ENCODE measurements at regions not wholly inside any gene's neighbourhood (a gene's known extent, or its start where the extent isn't known, plus 50 kb on each side); places are given as distances from the start of the nearest gene placed in this dataset.

DNA sequence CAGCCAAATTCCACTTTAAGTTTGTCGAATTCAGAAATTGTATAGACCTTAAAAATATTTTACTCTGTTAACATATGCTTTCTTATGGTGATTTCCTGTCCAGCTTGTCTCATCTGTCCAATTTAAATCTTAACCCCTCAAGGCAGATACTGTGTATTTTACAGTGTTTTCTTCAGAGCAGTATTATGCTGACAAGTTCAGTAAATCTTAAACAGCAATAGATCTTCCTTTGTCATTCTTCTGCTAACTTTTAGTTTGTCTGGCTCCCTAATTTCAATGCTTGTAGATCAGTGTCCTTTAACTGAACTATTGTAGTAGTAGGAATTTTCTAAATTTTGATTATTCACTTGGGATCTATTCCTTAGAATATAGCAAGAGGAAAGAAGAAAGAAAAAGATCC lies 52.8 kb upstream of the MEIS1 start:
- Mint-ChIP-seq H3K36me3 (ENCODE audit: low read depth) (no peaks in the 10 kb centered on the region), H3K27me3 (no peaks in the 10 kb centered on the region), H3K27ac (no peak overlapping the region), H3K4me1 (no peaks in the 10 kb centered on the region), H3K4me3 (no peak overlapping the region)
- no peak for DNase-seq
- no peak for ATAC-seq
- H3K9me3 ChIP-seq (ENCODE audit: control insufficient read depth, low read length, poor library complexity, severe bottlenecking), result no peaks in the 10 kb centered on the region

DNA sequence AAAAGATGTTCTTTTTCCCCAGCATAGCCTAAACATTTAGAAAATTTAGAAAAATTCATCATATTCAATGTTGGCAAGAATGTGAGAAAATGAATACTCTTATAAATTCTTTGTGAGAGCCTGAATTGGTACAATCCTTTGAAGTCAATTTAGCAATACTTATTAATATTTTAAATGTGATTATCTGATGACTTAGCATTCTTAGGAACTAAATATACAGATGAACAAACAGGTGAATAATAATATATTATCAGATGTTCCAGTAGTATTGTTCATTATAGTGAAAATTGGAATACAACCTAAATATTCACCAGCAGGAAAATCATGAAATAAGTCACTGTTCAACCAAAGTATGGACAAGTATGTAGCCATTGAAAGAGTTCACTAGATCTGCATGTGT lies 55.5 kb upstream of the MEIS1 start:
- Mint-ChIP-seq H3K27me3 (no peaks in the 10 kb centered on the region), H3K4me1 (no peaks in the 10 kb centered on the region), H3K4me3 (no peak overlapping the region), H3K36me3 (ENCODE audit: low read depth) (no peaks in the 10 kb centered on the region), H3K27ac (no peak overlapping the region)
- no peak for DNase-seq
- no peaks in the 10 kb centered on the region for H3K9me3 ChIP-seq (ENCODE audit: control insufficient read depth, low read length, poor library complexity, severe bottlenecking)
- no peak for ATAC-seq

DNA sequence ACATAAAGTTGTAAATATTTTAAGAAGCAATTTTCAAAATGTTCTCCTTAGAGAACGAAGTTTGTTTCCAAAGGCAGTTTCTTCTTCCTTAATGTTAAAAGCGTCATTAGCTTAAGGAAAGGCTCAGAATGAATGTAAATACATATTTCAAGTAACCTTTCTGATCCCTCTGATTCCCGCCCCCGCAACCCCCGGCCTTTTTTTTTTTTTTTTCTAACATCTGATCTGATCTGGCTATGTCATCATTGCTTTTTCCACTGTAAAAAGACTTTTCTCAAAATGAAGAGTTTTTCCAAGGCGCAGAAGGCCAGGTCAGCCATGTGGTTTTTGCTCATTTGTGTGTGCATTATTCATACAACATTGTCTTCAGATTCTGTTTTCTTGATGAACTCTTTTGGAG lies 57.1 kb upstream of the MEIS1 start:
- Mint-ChIP-seq H3K4me1 (no peaks in the 10 kb centered on the region), H3K27ac (no peak overlapping the region), H3K27me3 (no peaks in the 10 kb centered on the region), H3K36me3 (ENCODE audit: low read depth) (no peaks in the 10 kb centered on the region), H3K4me3 (no peak overlapping the region)
- no peaks in the 10 kb centered on the region for H3K9me3 ChIP-seq (ENCODE audit: control insufficient read depth, low read length, poor library complexity, severe bottlenecking)
- ATAC-seq, result no peak
- DNase-seq, result no peak

DNA sequence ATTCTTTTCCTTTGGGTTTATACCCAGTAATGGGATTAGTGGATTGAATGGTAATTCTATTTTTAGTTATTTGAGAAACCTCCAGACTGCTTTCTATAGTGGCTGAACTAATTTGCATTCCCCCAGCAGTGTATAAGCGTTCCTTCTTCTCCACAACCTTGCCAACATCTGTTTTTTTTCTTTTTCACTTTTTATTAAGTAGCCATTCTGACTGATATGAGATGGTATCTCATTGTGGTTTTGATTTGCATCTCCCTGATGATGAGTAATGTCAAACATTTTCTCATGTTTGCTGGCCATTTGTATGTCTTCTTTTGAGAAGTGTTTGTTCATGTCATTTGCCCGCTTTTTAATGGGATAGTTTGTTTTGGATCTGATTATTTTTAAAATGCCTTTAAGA lies 64.1 kb upstream of the MEIS1 start:
- no peaks in the 10 kb centered on the region for H3K36me3 Mint-ChIP-seq (ENCODE audit: low read depth)
- DNase-seq (no peak), ATAC-seq (no peak)
- no peaks in the 10 kb centered on the region for H3K9me3 ChIP-seq (ENCODE audit: control insufficient read depth, low read length, poor library complexity, severe bottlenecking)
- H3K4me1 Mint-ChIP-seq, result no peaks in the 10 kb centered on the region
- H3K27ac Mint-ChIP-seq, result no peak overlapping the region
- no peak overlapping the region for H3K4me3 Mint-ChIP-seq
- H3K27me3 Mint-ChIP-seq, result no peaks in the 10 kb centered on the region

DNA sequence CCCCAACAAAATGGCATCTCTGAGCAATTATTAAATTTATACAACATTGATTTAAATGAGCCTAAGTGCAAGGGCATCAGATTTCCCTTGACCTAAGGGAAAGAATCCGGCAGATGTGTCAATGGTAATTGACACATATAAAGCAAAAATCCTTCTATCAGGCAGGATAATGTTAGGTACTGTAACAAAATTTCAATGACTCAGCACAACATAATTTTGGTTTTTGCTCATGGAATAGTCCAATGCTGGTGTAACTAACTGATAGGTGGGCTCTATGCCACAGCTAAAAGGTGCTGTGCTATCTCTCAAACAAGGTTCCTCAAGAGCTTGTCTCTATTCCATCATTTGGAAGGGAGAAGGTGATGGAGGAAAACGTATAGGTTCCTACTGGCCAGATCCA lies 68.3 kb upstream of the MEIS1 start:
- no peaks in the 10 kb centered on the region for H3K27me3 Mint-ChIP-seq
- no peak overlapping the region for H3K27ac Mint-ChIP-seq
- no peak overlapping the region for H3K4me3 Mint-ChIP-seq
- no peaks in the 10 kb centered on the region for H3K9me3 ChIP-seq (ENCODE audit: control insufficient read depth, low read length, poor library complexity, severe bottlenecking)
- no peaks in the 10 kb centered on the region for H3K4me1 Mint-ChIP-seq
- ATAC-seq (no peak), DNase-seq (no peak)
- H3K36me3 Mint-ChIP-seq (ENCODE audit: low read depth), result no peaks in the 10 kb centered on the region

DNA sequence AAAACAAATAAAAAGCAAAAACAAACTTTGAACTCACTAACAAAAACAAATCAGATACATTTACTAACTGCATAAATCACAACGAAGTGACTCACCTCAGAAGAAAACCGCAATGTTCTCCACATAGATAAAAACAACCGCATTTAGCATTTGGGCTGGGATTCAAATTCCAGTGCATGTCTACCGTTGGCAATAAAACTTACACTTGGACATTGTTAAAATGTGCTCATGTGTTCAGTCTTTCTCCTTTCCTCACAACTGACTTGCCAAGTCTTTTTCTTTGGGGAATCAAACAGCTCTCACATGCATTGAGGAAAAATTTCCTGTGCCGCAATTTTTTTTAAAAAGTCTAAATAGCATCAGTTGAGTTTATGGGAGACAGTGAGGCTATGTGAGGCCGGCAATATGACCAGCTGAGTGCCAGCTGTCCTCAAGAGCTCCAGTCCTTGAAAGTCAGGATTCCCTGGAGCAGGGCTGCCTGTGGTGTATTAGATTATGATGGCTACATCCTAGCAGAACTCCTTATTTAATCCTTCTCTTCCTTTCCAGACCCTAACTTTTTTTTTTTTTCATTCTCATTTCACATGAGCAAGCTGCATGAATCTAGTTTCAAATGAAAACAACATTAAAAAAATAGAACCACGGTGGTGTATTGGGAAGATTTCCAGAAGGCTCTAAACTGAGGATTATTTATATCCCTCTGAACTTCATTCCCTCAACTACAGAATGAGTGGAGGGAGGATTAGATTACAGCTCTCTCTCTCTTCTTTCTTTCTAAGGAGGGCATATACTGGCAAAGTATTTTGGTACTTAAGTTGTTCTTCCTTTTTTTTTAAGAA lies 70.2 kb upstream of the MEIS1 start:
- no peaks in the 10 kb centered on the region for H3K9me3 ChIP-seq (ENCODE audit: control insufficient read depth, low read length, poor library complexity, severe bottlenecking)

DNA sequence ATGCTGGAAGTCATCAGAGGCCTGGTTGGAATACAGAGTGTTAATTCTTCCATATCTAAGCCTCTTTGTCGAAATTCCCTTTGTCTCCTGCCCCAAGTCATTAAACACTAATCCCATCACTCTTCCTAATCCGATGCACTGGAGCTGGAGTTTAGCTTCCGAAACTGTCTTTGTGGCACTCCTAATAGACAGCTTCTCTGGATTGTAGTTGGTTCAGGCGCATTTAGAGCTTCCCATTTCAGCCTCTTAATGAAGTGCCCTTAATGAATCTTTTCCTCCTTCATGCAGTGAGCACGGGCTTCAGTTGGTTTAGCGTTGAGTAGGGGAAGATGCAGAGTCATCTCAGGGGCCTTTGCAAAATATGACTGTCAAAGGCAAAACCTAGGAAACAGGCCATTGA lies 72.2 kb upstream of the MEIS1 start:
- DNase-seq (no peak), ATAC-seq (no peak)
- H3K4me1 Mint-ChIP-seq, result no peaks in the 10 kb centered on the region
- no peaks in the 10 kb centered on the region for H3K27me3 Mint-ChIP-seq
- H3K4me3 Mint-ChIP-seq, result no peak overlapping the region
- no peaks in the 10 kb centered on the region for H3K9me3 ChIP-seq (ENCODE audit: control insufficient read depth, low read length, poor library complexity, severe bottlenecking)
- H3K27ac Mint-ChIP-seq, result no peak overlapping the region
- H3K36me3 Mint-ChIP-seq (ENCODE audit: low read depth), result no peaks in the 10 kb centered on the region

More for the DNA sequence above, 70.2 kb upstream of the MEIS1 start:
- DNase-seq (no peak), ATAC-seq (no peak)
- no peaks in the 10 kb centered on the region for H3K27me3 Mint-ChIP-seq
- H3K4me1 Mint-ChIP-seq, result no peaks in the 10 kb centered on the region
- no peak overlapping the region for H3K27ac Mint-ChIP-seq
- H3K36me3 Mint-ChIP-seq (ENCODE audit: low read depth), result no peaks in the 10 kb centered on the region
- H3K4me3 Mint-ChIP-seq, result no peak overlapping the region

DNA sequence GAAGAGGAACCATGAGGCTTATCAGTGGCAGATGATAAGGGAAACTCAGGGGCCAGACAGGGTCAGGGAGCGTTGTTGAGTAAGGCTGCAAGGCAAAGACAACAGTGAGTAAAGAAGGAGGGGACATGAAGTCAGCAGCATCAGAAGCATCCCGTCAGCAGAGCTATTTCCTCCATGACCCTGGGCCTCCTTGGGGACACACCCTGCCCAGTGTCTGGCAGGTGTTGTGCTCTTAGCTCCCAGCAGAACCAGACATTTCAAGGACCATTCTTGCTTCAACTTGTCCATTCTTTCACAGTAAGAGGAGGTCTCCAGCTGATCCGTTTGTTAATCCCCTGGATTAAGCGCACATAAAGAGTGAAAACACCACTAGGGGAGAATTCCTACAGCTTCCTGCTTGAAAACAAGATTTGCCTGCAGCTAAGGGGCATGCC lies 88.7 kb upstream of the MEIS1 start:
- no peak for DNase-seq
- Mint-ChIP-seq H3K27me3 (no peaks in the 10 kb centered on the region), H3K4me1 (no peaks in the 10 kb centered on the region), H3K4me3 (no peak overlapping the region), H3K27ac (no peak overlapping the region), H3K36me3 (ENCODE audit: low read depth) (no peaks in the 10 kb centered on the region)
- ATAC-seq, result no peak
- no peaks in the 10 kb centered on the region for H3K9me3 ChIP-seq (ENCODE audit: control insufficient read depth, low read length, poor library complexity, severe bottlenecking)

DNA sequence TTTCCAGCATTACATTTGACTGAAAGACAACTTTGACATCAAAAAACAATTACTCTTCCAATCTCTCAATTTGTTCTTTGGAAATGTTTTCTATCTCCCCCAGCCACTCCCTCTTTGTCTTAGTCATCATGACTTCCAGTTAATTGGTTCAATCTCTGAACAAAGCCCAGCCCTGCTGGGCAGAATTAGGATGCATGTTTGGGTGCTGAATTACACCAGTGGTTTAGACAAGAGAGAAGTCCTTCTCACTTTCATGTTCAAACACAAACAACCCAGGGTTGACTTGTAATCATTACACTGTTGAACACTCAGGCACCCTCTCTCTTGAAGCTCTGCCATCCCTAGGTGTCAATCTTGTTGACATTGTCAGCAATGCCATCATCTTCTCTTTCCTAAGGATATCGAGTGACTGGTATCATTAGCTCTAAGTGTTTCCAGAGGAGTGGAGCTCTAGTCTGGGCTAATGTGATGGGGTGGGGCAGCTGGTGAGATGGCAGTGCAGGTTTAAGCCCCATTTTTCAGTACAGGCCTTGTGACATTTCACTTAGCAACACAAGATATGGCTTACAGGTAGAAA lies 90.8 kb upstream of the MEIS1 start:
- H3K4me1 Mint-ChIP-seq, result no peaks in the 10 kb centered on the region
- DNase-seq, result no peak
- no peak overlapping the region for H3K27ac Mint-ChIP-seq
- H3K27me3 Mint-ChIP-seq, result no peaks in the 10 kb centered on the region
- no peaks in the 10 kb centered on the region for H3K9me3 ChIP-seq (ENCODE audit: control insufficient read depth, low read length, poor library complexity, severe bottlenecking)
- H3K4me3 Mint-ChIP-seq, result no peak overlapping the region
- no peak for ATAC-seq
- H3K36me3 Mint-ChIP-seq (ENCODE audit: low read depth), result no peaks in the 10 kb centered on the region

DNA sequence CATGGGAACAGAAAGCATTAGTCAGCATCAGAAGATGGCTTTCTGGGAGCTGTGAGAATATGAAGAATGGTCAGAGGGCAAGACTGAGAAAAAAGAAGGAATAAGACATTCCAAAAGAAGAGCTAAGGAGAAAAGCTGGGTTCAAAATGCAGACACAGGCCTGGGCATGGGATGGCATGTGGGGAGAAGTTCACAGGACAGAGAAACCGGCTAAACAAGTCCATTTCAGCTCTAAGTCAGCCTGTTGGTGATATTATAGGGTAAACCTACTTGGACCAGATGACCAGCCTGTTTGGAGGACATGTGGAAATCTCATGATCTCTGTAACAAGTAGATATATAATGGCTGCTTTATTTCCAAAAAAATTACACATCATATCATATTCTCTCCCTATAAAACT lies 91.7 kb upstream of the MEIS1 start:
- H3K9me3 ChIP-seq (ENCODE audit: control insufficient read depth, low read length, poor library complexity, severe bottlenecking), result no peaks in the 10 kb centered on the region
- H3K4me1 Mint-ChIP-seq, result no peaks in the 10 kb centered on the region
- no peak for DNase-seq
- no peak for ATAC-seq
- no peak overlapping the region for H3K4me3 Mint-ChIP-seq
- H3K27me3 Mint-ChIP-seq, result no peaks in the 10 kb centered on the region
- H3K36me3 Mint-ChIP-seq (ENCODE audit: low read depth), result no peaks in the 10 kb centered on the region
- H3K27ac Mint-ChIP-seq, result no peak overlapping the region

DNA sequence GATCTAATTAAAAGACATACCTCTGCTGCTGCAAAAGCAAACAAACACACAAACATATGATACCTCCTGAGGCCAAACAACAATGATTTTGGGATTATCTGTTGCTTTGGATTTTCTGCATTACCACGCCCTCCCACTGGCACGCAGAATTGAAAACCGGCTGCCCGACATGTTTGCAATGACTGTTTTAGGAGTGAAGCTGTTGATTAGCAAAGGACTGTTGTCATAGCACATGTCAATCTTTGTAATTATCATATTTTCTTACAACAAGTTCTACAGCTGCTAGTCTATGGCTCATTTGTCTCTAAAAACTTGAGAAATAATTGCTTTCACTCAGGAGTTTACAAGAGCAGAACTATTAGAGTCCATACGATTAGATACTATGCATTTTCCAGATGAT lies 94.4 kb upstream of the MEIS1 start:
- no peaks in the 10 kb centered on the region for H3K27me3 Mint-ChIP-seq
- H3K27ac Mint-ChIP-seq, result no peak overlapping the region
- ATAC-seq (no peak), DNase-seq (no peak)
- H3K4me1 Mint-ChIP-seq, result no peaks in the 10 kb centered on the region
- H3K4me3 Mint-ChIP-seq, result no peak overlapping the region
- H3K36me3 Mint-ChIP-seq (ENCODE audit: low read depth), result no peaks in the 10 kb centered on the region
- no peaks in the 10 kb centered on the region for H3K9me3 ChIP-seq (ENCODE audit: control insufficient read depth, low read length, poor library complexity, severe bottlenecking)

DNA sequence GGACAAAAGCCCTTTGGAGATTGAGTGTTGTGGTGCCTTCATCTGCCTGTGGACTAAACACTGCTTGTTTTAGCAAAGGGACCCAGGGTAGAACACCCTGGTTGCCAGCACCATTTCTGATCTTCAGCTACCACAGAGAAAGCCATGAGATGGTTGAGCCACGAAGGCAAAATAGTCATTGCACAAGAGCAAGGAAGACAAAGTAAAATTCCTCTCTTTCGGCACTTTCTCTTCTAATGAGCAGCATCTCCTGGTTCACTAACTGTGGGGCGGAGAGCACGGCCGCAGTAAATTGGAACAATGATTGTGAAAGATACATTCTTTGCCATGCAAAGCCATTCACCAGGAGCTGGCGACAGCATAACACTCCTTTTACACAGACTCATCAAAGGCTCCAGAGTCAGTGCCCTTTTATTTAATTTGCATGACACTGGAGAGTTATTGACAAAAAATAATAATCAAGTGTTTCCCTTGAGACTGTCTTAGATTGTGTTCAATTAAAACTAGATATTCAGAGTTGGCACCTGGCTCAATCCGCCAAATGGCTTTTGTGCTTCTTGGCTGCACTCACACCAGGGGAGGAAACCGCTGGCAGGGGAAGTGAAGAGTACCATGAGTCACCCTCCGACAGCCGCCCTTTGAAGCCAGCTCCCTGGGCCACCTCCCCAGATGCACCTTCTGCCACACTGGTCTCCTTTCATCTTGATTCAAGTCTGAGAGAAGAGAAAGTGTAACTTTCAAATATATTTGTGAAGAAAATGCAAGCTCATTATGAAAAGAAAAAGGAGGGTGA lies 100.5 kb upstream of the MEIS1 start:
- Mint-ChIP-seq H3K27me3 (no peaks in the 10 kb centered on the region), H3K27ac (no peak overlapping the region), H3K36me3 (ENCODE audit: low read depth) (no peaks in the 10 kb centered on the region), H3K4me1 (no peaks in the 10 kb centered on the region), H3K4me3 (no peak overlapping the region)
- DNase-seq (no peak), ATAC-seq (no peak)
- no peaks in the 10 kb centered on the region for H3K9me3 ChIP-seq (ENCODE audit: control insufficient read depth, low read length, poor library complexity, severe bottlenecking)

DNA sequence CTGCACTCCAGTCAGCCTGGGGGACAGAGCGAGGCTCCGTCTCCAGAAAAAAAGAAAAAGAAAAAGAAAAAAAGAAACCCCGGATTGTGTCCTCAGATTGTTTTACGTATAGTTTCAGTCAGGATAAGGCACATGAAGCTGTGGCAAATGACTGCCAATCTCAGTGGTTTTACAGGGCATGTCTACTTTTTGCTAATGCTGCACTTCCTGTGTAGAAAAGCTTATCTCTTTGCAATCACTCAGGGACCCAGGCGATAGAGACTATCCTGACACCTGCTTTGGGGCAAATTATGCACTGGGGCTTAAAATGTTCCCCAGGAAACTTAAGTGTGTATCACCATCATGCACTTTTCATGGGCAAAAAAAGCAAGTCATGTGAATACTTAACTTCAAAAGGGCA lies 103.7 kb upstream of the MEIS1 start:
- no peak overlapping the region for H3K27ac Mint-ChIP-seq
- no peaks in the 10 kb centered on the region for H3K9me3 ChIP-seq (ENCODE audit: control insufficient read depth, low read length, poor library complexity, severe bottlenecking)
- H3K4me3 Mint-ChIP-seq, result no peak overlapping the region
- no peaks in the 10 kb centered on the region for H3K4me1 Mint-ChIP-seq
- H3K27me3 Mint-ChIP-seq, result no peaks in the 10 kb centered on the region
- no peaks in the 10 kb centered on the region for H3K36me3 Mint-ChIP-seq (ENCODE audit: low read depth)
- ATAC-seq (no peak), DNase-seq (no peak)

Measured in T-helper 17 cell (primary cell).